ENCODE measurements at regions not wholly inside any gene's neighbourhood (a gene's known extent, or its start where the extent isn't known, plus 50 kb on each side); places are given as distances from the start of the nearest gene placed in this dataset.

DNA sequence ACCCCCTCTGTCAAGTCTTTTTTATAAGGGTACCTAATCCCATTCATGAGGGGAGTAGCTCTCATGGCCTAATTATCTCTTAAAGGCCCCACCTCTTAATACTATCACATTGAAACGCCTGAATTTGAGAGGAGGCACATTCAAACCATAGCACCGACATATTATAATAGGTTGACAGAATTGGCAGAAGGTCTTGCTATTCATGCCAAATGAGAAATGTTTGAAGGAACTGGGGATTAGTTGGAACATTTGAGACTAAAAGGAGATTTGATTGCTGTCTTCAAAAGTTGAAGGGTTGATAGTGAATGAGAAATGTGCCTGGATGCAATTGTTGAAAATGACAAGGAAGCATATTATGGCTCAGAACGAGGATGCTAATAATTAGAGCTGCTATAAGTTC is 331.1 kb downstream of the ATP23 start:
- intact Hi-C loops (cut with micrococcal nuclease; ENCODE audit: unreplicated experiment): no loop called here
- no peak for ATAC-seq
- H3K27ac ChIP-seq (ENCODE audit: low read length): no peak overlapping the region

DNA sequence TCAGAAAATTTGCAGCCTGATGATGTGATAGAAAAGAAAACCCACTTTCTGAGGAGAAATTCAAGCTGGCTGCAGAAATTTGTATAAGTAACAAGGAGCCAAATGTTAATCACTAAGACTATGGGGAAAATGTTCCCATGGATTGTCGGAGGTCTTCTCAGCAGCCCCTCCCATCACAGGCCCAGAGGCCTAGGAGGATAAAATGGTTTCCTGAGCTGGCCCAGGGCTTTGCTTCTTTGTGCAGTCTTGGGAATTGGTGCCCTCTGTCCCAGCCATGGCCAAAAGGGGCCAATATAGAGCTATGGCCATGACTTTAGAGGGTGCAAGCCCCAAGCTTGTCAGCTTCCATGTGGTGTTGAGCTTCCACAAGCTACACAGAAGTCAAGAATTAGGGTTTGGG is 335.9 kb downstream of the ATP23 start:
- intact Hi-C loops (cut with micrococcal nuclease; ENCODE audit: unreplicated experiment) (no loop called here), in situ Hi-C loops (cut with HindIII; ENCODE audit: low pct_unique_long_range_greater_than_20kb, low sequenced_read_pairs) (no loop called here)
- Histone ChIP-seq H3K27ac (ENCODE audit: low read length) (no peak overlapping the region), H3K4me1 (ENCODE audit: control insufficient read depth, insufficient read depth, low read length) (no peaks in the 10 kb centered on the region), H3K9me3 (ENCODE audit: control insufficient read depth, insufficient read depth, low read depth, low read length) (no peaks in the 10 kb centered on the region), H3K4me3 (ENCODE audit: low read depth in 2 of 2, low read length in 2 of 2) (no peak overlapping the region), H3K36me3 (ENCODE audit: control insufficient read depth, insufficient read depth, low read length) (no peaks in the 10 kb centered on the region), H3K27me3 (ENCODE audit: control insufficient read depth, insufficient read depth, low read length) (no peaks in the 10 kb centered on the region)
- POLR2A ChIA-PET: no interaction called here
- CTCF ChIA-PET: no interaction called here
- BruUV-seq (replicated peaks): no TSS peak
- TF ChIP-seq POLR2AphosphoS5 (IDR thresholded peaks at IDR 0.05; ENCODE audit: low read depth, low read length): no peak
- TF ChIP-seq, protein P1, sequence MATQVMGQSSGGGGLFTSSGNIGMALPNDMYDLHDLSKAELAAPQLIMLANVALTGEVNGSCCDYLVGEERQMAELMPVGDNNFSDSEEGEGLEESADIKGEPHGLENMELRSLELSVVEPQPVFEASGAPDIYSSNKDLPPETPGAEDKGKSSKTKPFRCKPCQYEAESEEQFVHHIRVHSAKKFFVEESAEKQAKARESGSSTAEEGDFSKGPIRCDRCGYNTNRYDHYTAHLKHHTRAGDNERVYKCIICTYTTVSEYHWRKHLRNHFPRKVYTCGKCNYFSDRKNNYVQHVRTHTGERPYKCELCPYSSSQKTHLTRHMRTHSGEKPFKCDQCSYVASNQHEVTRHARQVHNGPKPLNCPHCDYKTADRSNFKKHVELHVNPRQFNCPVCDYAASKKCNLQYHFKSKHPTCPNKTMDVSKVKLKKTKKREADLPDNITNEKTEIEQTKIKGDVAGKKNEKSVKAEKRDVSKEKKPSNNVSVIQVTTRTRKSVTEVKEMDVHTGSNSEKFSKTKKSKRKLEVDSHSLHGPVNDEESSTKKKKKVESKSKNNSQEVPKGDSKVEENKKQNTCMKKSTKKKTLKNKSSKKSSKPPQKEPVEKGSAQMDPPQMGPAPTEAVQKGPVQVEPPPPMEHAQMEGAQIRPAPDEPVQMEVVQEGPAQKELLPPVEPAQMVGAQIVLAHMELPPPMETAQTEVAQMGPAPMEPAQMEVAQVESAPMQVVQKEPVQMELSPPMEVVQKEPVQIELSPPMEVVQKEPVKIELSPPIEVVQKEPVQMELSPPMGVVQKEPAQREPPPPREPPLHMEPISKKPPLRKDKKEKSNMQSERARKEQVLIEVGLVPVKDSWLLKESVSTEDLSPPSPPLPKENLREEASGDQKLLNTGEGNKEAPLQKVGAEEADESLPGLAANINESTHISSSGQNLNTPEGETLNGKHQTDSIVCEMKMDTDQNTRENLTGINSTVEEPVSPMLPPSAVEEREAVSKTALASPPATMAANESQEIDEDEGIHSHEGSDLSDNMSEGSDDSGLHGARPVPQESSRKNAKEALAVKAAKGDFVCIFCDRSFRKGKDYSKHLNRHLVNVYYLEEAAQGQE (IDR thresholded peaks at IDR 0.05; ENCODE audit: insufficient read depth in 1 of 2, low read depth in 2 of 2, low read length in 1 of 2): no peak
- TF ChIP-seq TCF7L2 (IDR thresholded peaks at IDR 0.05; ENCODE audit: low read depth, low read length): no peak
- TF ChIP-seq, protein P2, sequence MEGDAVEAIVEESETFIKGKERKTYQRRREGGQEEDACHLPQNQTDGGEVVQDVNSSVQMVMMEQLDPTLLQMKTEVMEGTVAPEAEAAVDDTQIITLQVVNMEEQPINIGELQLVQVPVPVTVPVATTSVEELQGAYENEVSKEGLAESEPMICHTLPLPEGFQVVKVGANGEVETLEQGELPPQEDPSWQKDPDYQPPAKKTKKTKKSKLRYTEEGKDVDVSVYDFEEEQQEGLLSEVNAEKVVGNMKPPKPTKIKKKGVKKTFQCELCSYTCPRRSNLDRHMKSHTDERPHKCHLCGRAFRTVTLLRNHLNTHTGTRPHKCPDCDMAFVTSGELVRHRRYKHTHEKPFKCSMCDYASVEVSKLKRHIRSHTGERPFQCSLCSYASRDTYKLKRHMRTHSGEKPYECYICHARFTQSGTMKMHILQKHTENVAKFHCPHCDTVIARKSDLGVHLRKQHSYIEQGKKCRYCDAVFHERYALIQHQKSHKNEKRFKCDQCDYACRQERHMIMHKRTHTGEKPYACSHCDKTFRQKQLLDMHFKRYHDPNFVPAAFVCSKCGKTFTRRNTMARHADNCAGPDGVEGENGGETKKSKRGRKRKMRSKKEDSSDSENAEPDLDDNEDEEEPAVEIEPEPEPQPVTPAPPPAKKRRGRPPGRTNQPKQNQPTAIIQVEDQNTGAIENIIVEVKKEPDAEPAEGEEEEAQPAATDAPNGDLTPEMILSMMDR (IDR thresholded peaks at IDR 0.05): no peak
- TF ChIP-seq SIN3A (IDR thresholded peaks at IDR 0.05; ENCODE audit: borderline replicate concordance, insufficient read depth, low read depth, low read length): no peak
- no peak for ATAC-seq
- DNase-seq (ENCODE audit: low read depth, low spot score): no peak

More for the DNA sequence above, 331.1 kb downstream of the ATP23 start:
- ChIA-PET POLR2A (no interaction called here), CTCF (no interaction called here)
- no peak for TF ChIP-seq TCF7L2 (IDR thresholded peaks at IDR 0.05; ENCODE audit: low read depth, low read length)
- no peak for TF ChIP-seq POLR2AphosphoS5 (IDR thresholded peaks at IDR 0.05; ENCODE audit: low read depth, low read length)
- TF ChIP-seq, protein P1 (IDR thresholded peaks at IDR 0.05; ENCODE audit: insufficient read depth in 1 of 2, low read depth in 2 of 2, low read length in 1 of 2): no peak
- no peak for TF ChIP-seq SIN3A (IDR thresholded peaks at IDR 0.05; ENCODE audit: borderline replicate concordance, insufficient read depth, low read depth, low read length)
- TF ChIP-seq, protein P2 (IDR thresholded peaks at IDR 0.05): no peak
- H3K4me1 ChIP-seq (ENCODE audit: control insufficient read depth, insufficient read depth, low read length): no peaks in the 10 kb centered on the region
- no peaks in the 10 kb centered on the region for H3K27me3 ChIP-seq (ENCODE audit: control insufficient read depth, insufficient read depth, low read length)
- in situ Hi-C loops (cut with HindIII; ENCODE audit: low pct_unique_long_range_greater_than_20kb, low sequenced_read_pairs): no loop called here
- no peaks in the 10 kb centered on the region for H3K36me3 ChIP-seq (ENCODE audit: control insufficient read depth, insufficient read depth, low read length)
- H3K9me3 ChIP-seq (ENCODE audit: control insufficient read depth, insufficient read depth, low read depth, low read length): no peaks in the 10 kb centered on the region
- DNase-seq (ENCODE audit: low read depth, low spot score): no peak
- H3K4me3 ChIP-seq (ENCODE audit: low read depth in 2 of 2, low read length in 2 of 2): no peak overlapping the region
- BruUV-seq (replicated peaks): no TSS peak

All from Panc1 (cell line).